SK-N-SH (cell line): ENCODE measurements at regions not wholly inside any gene's neighbourhood (a gene's known extent, or its start where the extent isn't known, plus 50 kb on each side); places are given as distances from the start of the nearest gene placed in this dataset.

Experiments
- EP300 ChIP-seq, 2 experiments: IDR thresholded peaks; 2 replicates each; pipeline versions ENCODE4 v1.4.0 to v1.6.1; 2012; ENCODE audit warnings: borderline replicate concordance in 1 of 2, low read depth in 1 of 2, low read length in 1 of 2
- EZH2phosphoT487 ChIP-seq: fragments of 200-600 bp; sonication (generic); IDR thresholded peaks from 2 replicates; pipeline ENCODE4 v1.6.1; 2017; ENCODE audit warnings: low read depth, mixed run types, mild to moderate bottlenecking, antibody characterized with exemption, moderate library complexity, borderline replicate concordance
- FOXM1 ChIP-seq: IDR thresholded peaks from 2 replicates; pipeline ENCODE4 v1.4.0; 2012; ENCODE audit warnings: low read depth, mild to moderate bottlenecking
- MAX ChIP-seq: IDR thresholded peaks from 2 replicates; pipeline ENCODE4 v1.4.0; 2012; ENCODE audit warnings: low read depth
- MXI1 ChIP-seq: IDR thresholded peaks from 2 replicates; pipeline ENCODE4 v1.6.1; 2012; ENCODE audit warnings: mild to moderate bottlenecking, low read depth, low read length, improper control_type of control experiment
- POLR2AphosphoS5 ChIP-seq: IDR thresholded peaks from 2 replicates; pipeline ENCODE4 v1.6.1; 2012; ENCODE audit warnings: low read depth, low read length
- RAD21 ChIP-seq: IDR thresholded peaks from 2 replicates; pipeline ENCODE4 v1.6.1; 2012; ENCODE audit warnings: mild to moderate bottlenecking, low read length
- REST ChIP-seq: IDR thresholded peaks from 2 replicates; pipeline ENCODE4 v1.6.1; 2012; ENCODE audit warnings: mild to moderate bottlenecking, low read depth, low read length, moderate library complexity
- TAF1 ChIP-seq: IDR thresholded peaks from 2 replicates; pipeline ENCODE4 v1.6.1; 2012; ENCODE audit warnings: low read depth, mild to moderate bottlenecking, low read length, moderate library complexity, borderline replicate concordance
- YY1 ChIP-seq: IDR thresholded peaks from 2 replicates; pipeline ENCODE4 v1.4.0; 2012; ENCODE audit warnings: low read depth, mild to moderate bottlenecking
- TF ChIP-seq, protein P1 (sequence below): fragments of 200-600 bp; sonication (generic); IDR thresholded peaks from 2 replicates; pipeline ENCODE4 v1.6.1; 2017; ENCODE audit warnings: antibody characterized with exemption, mild to moderate bottlenecking, moderate library complexity

- TF ChIP-seq EZH2phosphoT487: no peak
- no peak for TF ChIP-seq MAX
- no peak for TF ChIP-seq MXI1
- TF ChIP-seq, protein P1, sequence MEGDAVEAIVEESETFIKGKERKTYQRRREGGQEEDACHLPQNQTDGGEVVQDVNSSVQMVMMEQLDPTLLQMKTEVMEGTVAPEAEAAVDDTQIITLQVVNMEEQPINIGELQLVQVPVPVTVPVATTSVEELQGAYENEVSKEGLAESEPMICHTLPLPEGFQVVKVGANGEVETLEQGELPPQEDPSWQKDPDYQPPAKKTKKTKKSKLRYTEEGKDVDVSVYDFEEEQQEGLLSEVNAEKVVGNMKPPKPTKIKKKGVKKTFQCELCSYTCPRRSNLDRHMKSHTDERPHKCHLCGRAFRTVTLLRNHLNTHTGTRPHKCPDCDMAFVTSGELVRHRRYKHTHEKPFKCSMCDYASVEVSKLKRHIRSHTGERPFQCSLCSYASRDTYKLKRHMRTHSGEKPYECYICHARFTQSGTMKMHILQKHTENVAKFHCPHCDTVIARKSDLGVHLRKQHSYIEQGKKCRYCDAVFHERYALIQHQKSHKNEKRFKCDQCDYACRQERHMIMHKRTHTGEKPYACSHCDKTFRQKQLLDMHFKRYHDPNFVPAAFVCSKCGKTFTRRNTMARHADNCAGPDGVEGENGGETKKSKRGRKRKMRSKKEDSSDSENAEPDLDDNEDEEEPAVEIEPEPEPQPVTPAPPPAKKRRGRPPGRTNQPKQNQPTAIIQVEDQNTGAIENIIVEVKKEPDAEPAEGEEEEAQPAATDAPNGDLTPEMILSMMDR: no peak
- TF ChIP-seq POLR2AphosphoS5: no peak
- TF ChIP-seq TAF1: no peak
- TF ChIP-seq REST: no peak
- TF ChIP-seq YY1: no peak
- no peak for TF ChIP-seq FOXM1
- no peak for TF ChIP-seq RAD21
- TF ChIP-seq EP300 (IDR thresholded peaks at IDR 0.05; ENCODE audit: borderline replicate concordance in 1 of 2, low read depth in 1 of 2, low read length in 1 of 2): no peak
These were observed 161.3 kb upstream of the POU3F1 start for GRCh38 chr1:38207906-38208305.
